A673 (cell line): ENCODE measurements at regions not wholly inside any gene's neighbourhood (a gene's known extent, or its start where the extent isn't known, plus 50 kb on each side); places are given as distances from the start of the nearest gene placed in this dataset.

ENCODE experiments used
- BruUV-seq: library from RNA; stranded (reverse); fragments of 400-500 nt; replicated peaks from 2 replicates; lab custom pipeline; 2021; lab: Mats Ljungman, UMichigan
- CTCF ChIA-PET: fragments of 300-600 bp; sonication (Branson Sonifier 250); formaldehyde crosslinking; loops from one replicate; lab custom pipeline; 2022; ENCODE audit warnings: antibody characterized with exemption; lab: Charles Lee
- POLR2A ChIA-PET: fragments of 300-600 bp; sonication (Branson Sonifier 250); formaldehyde crosslinking; loops from one replicate; lab custom pipeline; 2022; ENCODE audit warnings: antibody characterized with exemption; ENCODE audit not compliant: low non-redundant PET; lab: Charles Lee
- DNase-seq: peaks from one replicate; pipeline ENCODE4 v3.0.0-alpha.2; 2015; ENCODE audit warnings: low spot score
- H3K27ac ChIP-seq: fragments of 200-600 bp; sonication (generic); 2 replicates; pipeline ENCODE4 v1.5.1; 2016; ENCODE audit warnings: mixed run types, low read depth, mild to moderate bottlenecking, mixed read lengths, antibody characterized with exemption, low read length; ENCODE audit not compliant: poor library complexity, severe bottlenecking
- H3K27me3 ChIP-seq: fragments of 200-600 bp; sonication (generic); replicated peaks from 2 replicates; pipeline ENCODE4 v1.6.1; 2017; ENCODE audit warnings: mixed run types, low read depth, mild to moderate bottlenecking, mixed read lengths, antibody characterized with exemption, low read length; ENCODE audit not compliant: insufficient read depth, poor library complexity
- H3K36me3 ChIP-seq: fragments of 200-600 bp; sonication (generic); 2 replicates; pipeline ENCODE4 v1.6.1; 2016; ENCODE audit warnings: mixed run types, mild to moderate bottlenecking, mixed read lengths, antibody characterized with exemption, low read length; ENCODE audit not compliant: insufficient read depth, poor library complexity, severe bottlenecking
- H3K4me1 ChIP-seq: fragments of 200-600 bp; sonication (generic); 2 replicates; pipeline ENCODE4 v1.6.1; 2017; ENCODE audit warnings: mixed run types, mild to moderate bottlenecking, mixed read lengths, antibody characterized with exemption, low read length; ENCODE audit not compliant: insufficient read depth, poor library complexity, severe bottlenecking
- H3K4me3 ChIP-seq: fragments of 200-600 bp; sonication (generic); 2 replicates; pipeline ENCODE4 v1.5.1; 2016; ENCODE audit warnings: low read depth, mixed run types, mild to moderate bottlenecking, mixed read lengths, low read length; ENCODE audit not compliant: poor library complexity, severe bottlenecking
- H3K9me3 ChIP-seq: fragments of 200-600 bp; sonication (generic); 2 replicates; pipeline ENCODE4 v1.6.1; 2016; ENCODE audit warnings: mixed run types, low read depth, mild to moderate bottlenecking, mixed read lengths, antibody characterized with exemption, low read length; ENCODE audit not compliant: poor library complexity, severe bottlenecking
- CTCF ChIP-seq: fragments of 300-800, 200-600 bp; sonication (generic); conservative IDR thresholded peaks from 2 replicates; pipeline ENCODE4 v1.5.1; 2017; ENCODE audit warnings: low read depth, mild to moderate bottlenecking, antibody characterized with exemption, low read length, moderate library complexity, mixed read lengths
- EZH2 ChIP-seq: fragments of 200-600 bp; sonication (generic); IDR thresholded peaks from 2 replicates; pipeline ENCODE4 v1.6.1; 2017; ENCODE audit warnings: borderline replicate concordance, low read depth, mild to moderate bottlenecking, mixed read lengths, antibody characterized with exemption, low read length; ENCODE audit not compliant: poor library complexity, severe bottlenecking
- intact Hi-C: fragments of 100-400 bp; cut with micrococcal nuclease; formaldehyde crosslinking; loops from one replicate; pipeline ENCODE4 v1.10.0; 2022; ENCODE audit not compliant: unreplicated experiment

DNA sequence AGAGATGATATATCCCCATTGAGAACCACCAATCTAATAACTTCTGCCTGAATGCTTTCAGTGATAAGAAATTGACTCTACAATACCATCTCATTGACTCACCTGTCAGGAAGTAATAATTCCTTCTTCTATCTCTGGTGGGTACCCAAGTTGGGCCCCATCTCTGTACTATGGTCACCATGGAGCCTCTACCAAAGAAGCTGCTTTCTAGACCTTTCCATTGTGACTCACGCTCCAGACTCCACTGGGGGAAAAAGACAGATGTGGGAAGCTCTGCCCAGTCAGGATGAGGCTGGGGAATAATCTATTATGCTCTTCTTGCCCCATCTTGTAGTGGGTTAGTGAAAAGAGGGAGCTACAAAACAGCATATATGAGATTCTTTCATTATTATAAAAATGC is 100.4 kb downstream of the COPRS start:
- TF ChIP-seq CTCF (no peak), EZH2 (no peak)
- intact Hi-C loops, result no loop called here
- H3K9me3 ChIP-seq, result no peaks in the 10 kb centered on the region
- H3K27me3 ChIP-seq, result no peaks in the 10 kb centered on the region
- no peak overlapping the region for H3K27ac ChIP-seq
- H3K4me3 ChIP-seq, result no peak overlapping the region
- no peaks in the 10 kb centered on the region for H3K36me3 ChIP-seq
- no peaks in the 10 kb centered on the region for H3K4me1 ChIP-seq
- ChIA-PET CTCF (no interaction called here), POLR2A (no interaction called here)
- no peak for DNase-seq
- BruUV-seq, result no TSS peak

DNA sequence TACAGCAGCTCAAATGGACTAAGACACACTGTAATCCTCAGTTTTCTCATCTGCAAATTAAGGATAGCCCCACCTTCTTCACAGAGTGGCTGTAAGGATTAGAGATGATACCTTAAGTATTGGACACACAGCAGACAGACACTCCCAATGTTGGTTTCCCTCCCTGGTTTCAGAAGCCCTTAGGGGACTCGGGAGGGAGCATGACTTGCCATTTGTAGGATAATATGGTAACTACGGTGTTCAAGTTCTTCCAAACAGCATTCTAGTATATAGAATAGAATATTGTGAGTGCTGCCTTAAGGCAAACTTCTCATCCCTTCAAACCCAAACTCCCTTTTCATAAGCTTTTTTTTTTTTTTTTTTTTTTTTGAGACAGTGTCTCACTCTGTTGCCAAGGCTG is 101.9 kb downstream of the COPRS start:
- POLR2A ChIA-PET, result no interaction called here
- BruUV-seq, result no TSS peak
- CTCF ChIA-PET, result no interaction called here

GRCh38 chr17:31754239-31754945 is 104.7 kb downstream of the COPRS start:
- no peaks in the 10 kb centered on the region for H3K36me3 ChIP-seq
- no peak overlapping the region for H3K4me3 ChIP-seq
- no TSS peak for BruUV-seq
- no peak for DNase-seq
- no peaks in the 10 kb centered on the region for H3K27me3 ChIP-seq
- H3K27ac ChIP-seq, result no peak overlapping the region
- no peaks in the 10 kb centered on the region for H3K4me1 ChIP-seq
- ChIA-PET POLR2A (no interaction called here), CTCF (no interaction called here)
- intact Hi-C loops, result no loop called here
- H3K9me3 ChIP-seq, result no peaks in the 10 kb centered on the region
- TF ChIP-seq CTCF (no peak), EZH2 (no peak)

More for the DNA sequence above, 101.9 kb downstream of the COPRS start:
- no peaks in the 10 kb centered on the region for H3K4me1 ChIP-seq
- H3K9me3 ChIP-seq, result no peaks in the 10 kb centered on the region
- H3K27me3 ChIP-seq, result no peaks in the 10 kb centered on the region
- intact Hi-C loops, result no loop called here
- H3K27ac ChIP-seq, result no peak overlapping the region
- no peaks in the 10 kb centered on the region for H3K36me3 ChIP-seq
- DNase-seq, result no peak
- H3K4me3 ChIP-seq, result no peak overlapping the region
- TF ChIP-seq CTCF (no peak), EZH2 (no peak)
